Lower leg skin (tissue), 3 donors: ENCODE measurements at regions not wholly inside any gene's neighbourhood (a gene's known extent, or its start where the extent isn't known, plus 50 kb on each side); places are given as distances from the start of the nearest gene placed in this dataset.

ENCODE experiments used
- POLR2A ChIP-seq, 2 donors: fragments of 450-650 bp; IDR thresholded peaks; one replicate each; pipeline ENCODE4 v1.6.1; 2016 to 2017; ENCODE audit warnings: antibody characterized with exemption in 2 of 2, mild to moderate bottlenecking in 1 of 2, moderate library complexity in 1 of 2
- TF ChIP-seq, protein P1 (sequence below), 3 donors: fragments of 450-650 bp; IDR thresholded peaks; one replicate each; pipeline ENCODE4 v1.5.1; 2016; ENCODE audit warnings: antibody characterized with exemption in 3 of 3, mild to moderate bottlenecking in 3 of 3, moderate library complexity in 2 of 3

- TF ChIP-seq, protein P1, sequence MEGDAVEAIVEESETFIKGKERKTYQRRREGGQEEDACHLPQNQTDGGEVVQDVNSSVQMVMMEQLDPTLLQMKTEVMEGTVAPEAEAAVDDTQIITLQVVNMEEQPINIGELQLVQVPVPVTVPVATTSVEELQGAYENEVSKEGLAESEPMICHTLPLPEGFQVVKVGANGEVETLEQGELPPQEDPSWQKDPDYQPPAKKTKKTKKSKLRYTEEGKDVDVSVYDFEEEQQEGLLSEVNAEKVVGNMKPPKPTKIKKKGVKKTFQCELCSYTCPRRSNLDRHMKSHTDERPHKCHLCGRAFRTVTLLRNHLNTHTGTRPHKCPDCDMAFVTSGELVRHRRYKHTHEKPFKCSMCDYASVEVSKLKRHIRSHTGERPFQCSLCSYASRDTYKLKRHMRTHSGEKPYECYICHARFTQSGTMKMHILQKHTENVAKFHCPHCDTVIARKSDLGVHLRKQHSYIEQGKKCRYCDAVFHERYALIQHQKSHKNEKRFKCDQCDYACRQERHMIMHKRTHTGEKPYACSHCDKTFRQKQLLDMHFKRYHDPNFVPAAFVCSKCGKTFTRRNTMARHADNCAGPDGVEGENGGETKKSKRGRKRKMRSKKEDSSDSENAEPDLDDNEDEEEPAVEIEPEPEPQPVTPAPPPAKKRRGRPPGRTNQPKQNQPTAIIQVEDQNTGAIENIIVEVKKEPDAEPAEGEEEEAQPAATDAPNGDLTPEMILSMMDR (IDR thresholded peaks at IDR 0.05): no peak
- no peak for TF ChIP-seq POLR2A (IDR thresholded peaks at IDR 0.05)
Measured at GRCh38 chr6:164665328-164665727, 644.1 kb downstream of the C6orf118 start.
